MG63 (cell line): ENCODE measurements at regions not wholly inside any gene's neighbourhood (a gene's known extent, or its start where the extent isn't known, plus 50 kb on each side); places are given as distances from the start of the nearest gene placed in this dataset.
"Not testable (repeated sequence)": the region's sequence is repeated elsewhere in the genome, so short reads cannot be mapped to it uniquely, and the experiment has no call there.

Experiments
- DNase-seq: peaks from one replicate; pipeline ENCODE4 v3.0.0-alpha.2; 2020
- H3K27me3 ChIP-seq: fragments of 250-450 bp; sonication (Bioruptor Pico); 2 replicates; pipeline ENCODE4 v1.5.1; 2020; ENCODE audit warnings: mild to moderate bottlenecking, moderate library complexity
- H3K36me3 ChIP-seq: fragments of 250-450 bp; sonication (Bioruptor Pico); 2 replicates; pipeline ENCODE4 v1.5.1; 2020; ENCODE audit warnings: mild to moderate bottlenecking, moderate library complexity
- H3K4me3 ChIP-seq: fragments of 250-450 bp; sonication (Bioruptor Pico); 2 replicates; pipeline ENCODE4 v1.5.1; 2020; ENCODE audit warnings: mild to moderate bottlenecking, moderate library complexity
- H3K9me3 ChIP-seq: fragments of 250-450 bp; sonication (Bioruptor Pico); 2 replicates; pipeline ENCODE4 v1.5.1; 2020; ENCODE audit warnings: mild to moderate bottlenecking, moderate library complexity

DNA sequence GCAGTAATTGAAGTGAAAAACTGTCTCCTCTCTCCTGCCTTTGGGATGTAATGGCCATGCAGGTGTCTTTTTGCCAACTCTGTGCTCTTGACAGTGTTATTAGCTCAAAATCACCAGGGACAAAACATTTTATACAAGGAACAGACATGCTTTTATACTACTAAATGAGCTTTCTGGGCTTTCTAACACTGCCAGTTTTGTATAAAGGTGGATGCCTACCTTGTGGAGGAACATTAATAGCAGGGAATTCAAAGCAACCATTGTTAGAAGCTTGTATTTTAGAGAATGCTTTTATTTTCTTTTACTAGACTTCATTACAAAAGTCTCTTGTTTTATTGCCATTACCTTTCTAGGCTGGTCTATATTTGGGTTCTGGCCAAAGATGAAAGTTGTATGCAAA, 54.7 kb upstream of the ARSJ start:
- Histone ChIP-seq H3K4me3 (no peak overlapping the region), H3K27me3 (no peaks in the 10 kb centered on the region), H3K36me3 (no peaks in the 10 kb centered on the region), H3K9me3 (no peaks in the 10 kb centered on the region)
- DNase-seq = no peak

DNA sequence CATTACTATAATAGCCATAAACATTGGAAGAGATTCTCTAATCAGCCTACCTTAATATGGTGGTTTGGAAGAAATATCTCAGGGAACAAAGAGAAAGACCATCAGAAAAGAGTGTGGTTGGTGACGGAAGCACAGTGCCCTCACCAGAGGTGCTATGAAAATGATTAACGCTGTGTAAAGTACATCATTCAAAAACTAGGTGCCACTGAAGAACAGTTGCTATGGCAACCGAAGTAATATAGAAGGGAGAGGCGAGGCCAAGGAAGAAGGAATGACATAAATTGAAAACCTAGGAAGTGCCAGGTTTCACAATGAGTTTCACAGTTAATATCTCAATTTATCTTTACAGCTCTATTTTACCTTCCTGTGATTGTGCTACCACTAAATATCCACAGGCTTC, 57.0 kb upstream of the ARSJ start:
- Histone ChIP-seq H3K27me3 (no peaks in the 10 kb centered on the region), H3K4me3 (no peak overlapping the region), H3K9me3 (no peaks in the 10 kb centered on the region), H3K36me3 (no peaks in the 10 kb centered on the region)
- DNase-seq = no peak

DNA sequence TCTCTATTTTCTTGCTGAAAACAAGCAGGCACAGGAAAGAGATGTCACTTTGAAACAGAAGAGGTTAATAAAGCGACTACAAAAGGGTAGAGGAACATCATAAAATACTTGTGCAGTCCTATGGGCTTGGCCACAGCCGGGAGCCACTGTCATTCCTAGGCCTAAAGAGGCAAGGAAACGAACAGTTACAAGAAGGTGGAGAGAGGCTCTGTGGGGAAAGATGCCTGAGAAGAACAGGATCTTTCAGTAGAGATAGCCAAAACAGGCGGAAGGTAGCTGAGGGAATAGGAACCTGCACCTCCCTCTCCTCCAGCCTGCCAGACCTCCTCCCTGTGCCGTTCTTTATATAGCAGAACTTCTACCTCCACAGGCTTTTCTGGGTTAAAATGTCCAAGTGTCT, 57.4 kb upstream of the ARSJ start:
- Histone ChIP-seq H3K27me3 (no peaks in the 10 kb centered on the region), H3K4me3 (no peak overlapping the region), H3K9me3 (no peaks in the 10 kb centered on the region), H3K36me3 (no peaks in the 10 kb centered on the region)
- no peak for DNase-seq

DNA sequence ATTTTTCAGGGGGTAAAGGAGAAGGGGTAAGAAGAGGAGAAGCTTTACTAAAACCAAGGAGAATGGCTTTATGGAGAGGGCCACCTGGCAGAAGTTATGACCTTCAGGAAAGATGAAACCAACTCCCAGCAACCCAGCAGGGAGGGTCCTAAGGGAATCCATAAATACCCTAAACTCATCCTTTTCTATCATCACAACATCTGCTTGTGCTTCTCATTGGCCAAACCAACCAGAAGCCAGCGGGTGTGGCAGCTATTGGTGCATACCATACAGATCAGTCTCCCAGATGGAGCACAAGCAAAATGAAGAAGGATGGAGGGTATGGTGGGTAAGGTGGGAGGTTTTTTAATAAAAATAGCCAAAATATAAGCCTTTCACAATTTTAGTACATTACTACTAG, 58.5 kb upstream of the ARSJ start:
- Histone ChIP-seq H3K36me3 (no peaks in the 10 kb centered on the region), H3K4me3 (no peak overlapping the region), H3K9me3 (no peaks in the 10 kb centered on the region), H3K27me3 (no peaks in the 10 kb centered on the region)
- DNase-seq = no peak

DNA sequence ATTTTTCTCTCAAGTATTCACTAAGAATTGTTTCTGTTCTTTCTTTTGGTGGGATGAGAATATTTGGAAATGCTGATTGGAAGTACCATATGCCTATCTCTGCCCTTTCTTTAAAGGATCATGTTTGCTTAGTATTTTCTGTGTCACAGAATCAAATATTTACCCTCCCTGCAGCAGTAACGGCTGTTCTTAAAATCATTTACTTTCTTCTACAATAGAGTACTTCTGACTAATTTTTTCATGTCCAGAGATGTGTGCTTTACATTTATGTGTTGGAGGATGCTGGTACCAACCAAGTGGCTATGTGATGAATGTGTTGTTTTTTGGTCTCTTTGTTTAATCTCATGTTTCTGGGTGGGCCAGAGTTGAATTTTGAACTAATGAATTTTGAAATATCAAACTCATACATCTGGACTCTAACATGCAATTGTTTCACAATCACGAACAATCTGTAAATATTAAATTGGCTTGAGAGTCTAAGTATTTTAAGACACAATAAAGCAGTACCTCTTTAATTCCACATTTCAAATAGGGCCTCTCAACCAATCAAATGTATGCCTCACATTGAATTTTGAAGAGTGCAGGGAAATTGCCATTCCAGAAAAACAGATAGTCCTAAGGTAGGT, 59.4 kb upstream of the ARSJ start:
- H3K27me3 ChIP-seq = no peaks in the 10 kb centered on the region
- DNase-seq = no peak
- no peaks in the 10 kb centered on the region for H3K9me3 ChIP-seq
- no peaks in the 10 kb centered on the region for H3K36me3 ChIP-seq
- no peak overlapping the region for H3K4me3 ChIP-seq

DNA sequence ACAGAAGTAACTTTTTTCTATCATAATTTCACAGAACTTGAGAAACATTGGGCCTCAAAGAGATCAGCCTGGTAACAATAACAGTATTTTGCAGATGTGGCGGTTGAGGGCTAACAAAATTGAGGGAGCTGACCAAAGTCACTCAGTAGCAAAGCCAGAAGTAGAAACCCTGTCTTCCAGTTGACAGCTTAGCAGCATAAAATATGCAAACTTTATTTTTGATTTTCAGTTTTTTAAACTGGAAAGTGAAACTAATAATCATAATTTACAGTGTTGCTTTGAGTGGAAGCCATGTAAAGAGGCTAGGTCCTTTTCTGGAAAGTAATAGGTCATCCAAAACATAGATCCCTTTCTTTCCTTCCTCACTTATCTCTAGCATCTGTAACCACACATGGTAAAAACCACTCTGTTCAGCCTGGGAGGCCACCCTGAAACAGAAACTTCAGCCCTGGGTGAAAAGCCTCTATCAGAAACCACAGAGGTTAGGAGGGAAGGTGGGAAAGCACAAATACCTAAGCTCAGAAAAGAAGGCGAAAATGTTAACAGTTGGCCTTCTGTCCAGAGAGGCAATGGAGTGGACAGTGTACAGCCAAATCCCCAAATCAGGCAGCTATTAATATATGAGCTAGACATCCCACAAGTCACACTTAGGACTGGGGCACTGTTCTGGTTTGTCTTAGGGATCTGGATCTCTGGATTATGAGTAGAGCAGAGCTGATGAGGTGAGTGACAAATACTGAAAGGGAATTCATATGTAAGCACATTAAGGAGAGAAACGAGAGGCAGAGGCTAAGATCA, 61.1 kb upstream of the ARSJ start:
- Histone ChIP-seq H3K4me3 (no peak overlapping the region), H3K27me3 (no peaks in the 10 kb centered on the region), H3K9me3 (no peaks in the 10 kb centered on the region), H3K36me3 (no peaks in the 10 kb centered on the region)
- DNase-seq = no peak

DNA sequence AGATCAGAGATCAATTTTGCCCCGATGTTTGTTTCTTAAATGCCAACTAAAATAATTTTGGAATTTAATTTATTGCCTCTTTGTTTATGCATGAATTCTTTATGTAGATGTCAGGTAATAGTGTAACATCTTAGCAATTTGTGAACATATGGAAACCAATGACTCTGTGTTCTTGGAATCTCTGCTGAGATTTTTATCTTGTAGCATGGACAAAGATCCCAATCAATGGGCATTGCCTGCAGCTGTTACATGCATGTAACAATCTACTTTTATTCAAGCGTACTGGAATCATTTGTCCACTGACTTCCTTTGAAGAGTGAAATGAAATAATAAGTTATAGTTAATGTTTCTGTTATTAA, 61.6 kb upstream of the ARSJ start:
- Histone ChIP-seq H3K4me3 (no peak overlapping the region), H3K9me3 (no peaks in the 10 kb centered on the region), H3K36me3 (no peaks in the 10 kb centered on the region), H3K27me3 (no peaks in the 10 kb centered on the region)
- DNase-seq = no peak

DNA sequence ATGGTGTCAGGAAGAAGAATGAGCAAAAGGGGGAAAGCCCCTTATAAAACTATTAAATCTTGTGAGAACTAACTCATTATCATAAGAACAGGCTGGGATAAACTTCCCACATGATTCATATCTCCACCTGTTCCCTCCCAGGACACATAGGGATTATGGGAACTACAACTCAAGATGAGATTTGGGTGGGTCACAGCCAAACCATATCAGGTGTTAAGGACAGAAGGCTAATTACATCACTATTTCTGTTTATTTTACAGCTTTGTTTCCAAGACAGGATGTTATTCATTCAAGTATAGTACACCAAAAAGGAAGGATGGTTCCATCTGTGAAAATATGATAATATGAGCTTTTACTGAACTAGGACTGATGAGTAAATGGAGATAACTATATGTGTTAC, 63.7 kb upstream of the ARSJ start:
- H3K4me3 ChIP-seq = no peak overlapping the region
- H3K27me3 ChIP-seq = no peaks in the 10 kb centered on the region
- H3K9me3 ChIP-seq = no peaks in the 10 kb centered on the region
- no peaks in the 10 kb centered on the region for H3K36me3 ChIP-seq
- DNase-seq = no peak

DNA sequence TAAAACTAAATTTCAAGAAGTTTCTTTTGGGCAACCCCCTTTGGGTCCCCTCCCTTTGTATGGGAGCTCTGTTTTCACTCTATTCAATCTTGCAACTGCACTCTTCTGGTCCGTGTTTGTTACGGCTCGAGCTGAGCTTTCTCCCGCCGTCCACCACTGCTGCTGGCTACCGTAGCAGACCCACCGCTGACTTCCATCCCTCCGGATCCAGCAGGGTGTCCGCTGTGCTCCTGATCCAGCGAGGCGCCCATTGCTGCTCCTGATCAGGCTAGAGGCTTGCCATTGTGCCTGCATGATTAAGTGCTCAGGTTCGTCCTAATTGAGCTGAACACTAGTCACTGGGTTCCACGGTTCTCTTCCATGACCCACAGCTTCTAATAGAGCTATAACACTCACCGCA, 64.9 kb upstream of the ARSJ start:
- H3K27me3 ChIP-seq, H3K9me3 ChIP-seq, H3K36me3 ChIP-seq, DNase-seq, H3K4me3 ChIP-seq: not testable (repeated sequence)

DNA sequence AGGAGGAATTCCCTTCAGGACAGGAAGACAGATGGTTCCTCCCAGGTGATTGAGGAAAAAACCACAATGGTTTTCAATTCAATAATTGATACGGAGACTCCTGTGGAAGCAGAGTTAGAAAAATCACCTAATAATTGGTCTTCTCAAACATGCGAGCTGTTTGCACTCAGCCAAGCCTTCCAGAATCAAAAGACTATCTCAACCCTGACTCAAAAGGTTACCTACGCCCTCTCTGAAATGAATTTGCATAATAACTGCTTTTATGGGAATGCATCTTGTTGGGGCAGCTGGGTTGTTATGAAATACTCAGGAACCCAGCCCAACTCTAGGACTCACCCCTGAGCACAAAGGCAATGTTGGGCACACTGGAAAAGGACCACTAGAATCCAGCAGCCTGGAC, 66.9 kb upstream of the ARSJ start:
- H3K36me3 ChIP-seq = no peaks in the 10 kb centered on the region
- H3K27me3 ChIP-seq = no peaks in the 10 kb centered on the region
- H3K4me3 ChIP-seq = no peak overlapping the region
- no peaks in the 10 kb centered on the region for H3K9me3 ChIP-seq
- DNase-seq = no peak

DNA sequence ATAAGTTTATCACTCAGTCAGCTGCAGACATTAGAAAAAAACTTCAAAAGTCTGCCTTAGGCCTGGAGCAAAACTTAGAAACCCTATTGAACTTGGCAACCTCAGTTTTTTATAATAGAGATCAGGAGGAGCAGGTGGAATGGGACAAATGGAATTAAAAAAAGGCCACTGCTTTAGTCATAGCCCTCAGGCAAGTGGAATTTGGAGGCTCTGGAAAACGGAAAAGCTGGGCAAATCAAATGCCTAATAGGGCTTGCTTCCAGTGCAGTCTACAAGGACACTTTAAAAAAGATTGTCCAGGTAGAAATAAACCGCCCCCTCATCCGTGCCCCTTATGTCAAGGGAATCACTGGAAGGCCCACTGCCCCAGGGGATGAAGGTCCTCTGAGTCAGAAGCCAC, 68.7 kb upstream of the ARSJ start:
- DNase-seq, H3K27me3 ChIP-seq, H3K36me3 ChIP-seq, H3K4me3 ChIP-seq, H3K9me3 ChIP-seq: not testable (repeated sequence)

DNA sequence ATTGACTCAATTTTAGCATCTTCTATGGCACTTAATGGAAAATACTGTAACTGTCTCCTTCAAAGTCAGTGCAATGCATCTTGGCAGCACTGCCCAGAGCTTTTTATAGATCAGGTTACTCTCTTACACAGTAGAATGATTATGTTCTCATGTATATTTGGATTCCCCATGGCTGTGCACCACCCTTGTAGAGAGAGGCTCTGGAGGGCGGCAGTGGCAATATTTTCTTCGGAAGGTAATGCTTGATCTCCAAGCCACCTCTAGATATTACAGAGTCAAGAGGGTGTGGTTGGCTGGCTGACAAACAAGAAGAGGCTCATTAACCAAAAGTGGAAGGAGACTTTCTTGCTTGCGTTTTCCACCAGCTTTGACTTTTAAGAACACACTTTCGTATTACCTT, 72.8 kb upstream of the ARSJ start:
- Histone ChIP-seq H3K36me3 (no peaks in the 10 kb centered on the region), H3K27me3 (no peaks in the 10 kb centered on the region), H3K4me3 (no peak overlapping the region), H3K9me3 (peaks cover 3% of the 10 kb centered on the region; the same call in 1 of the 2 replicates)
- DNase-seq = no peak

DNA sequence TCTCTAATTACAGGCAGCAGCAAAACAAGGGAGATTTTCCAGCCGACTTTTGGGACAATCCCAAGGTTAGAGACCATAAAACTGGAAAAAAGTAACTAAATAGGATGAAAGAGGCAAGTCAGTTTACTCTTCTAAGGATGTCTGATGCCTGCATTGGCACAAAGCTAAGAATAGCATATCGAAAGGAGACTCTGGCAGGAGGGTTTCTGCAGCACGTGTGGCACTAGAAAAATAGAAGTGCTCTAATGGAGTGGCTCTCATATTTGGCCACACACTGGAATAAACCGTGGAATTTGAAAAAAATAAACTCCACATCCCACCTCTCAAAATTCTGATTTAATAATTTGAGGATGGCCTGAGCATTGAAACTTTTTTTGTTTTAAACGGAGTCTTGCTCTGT, 77.2 kb upstream of the ARSJ start:
- Histone ChIP-seq H3K9me3 (peaks cover 3% of the 10 kb centered on the region; the same call in 1 of the 2 replicates), H3K36me3 (no peaks in the 10 kb centered on the region; the same call in 1 of the 2 replicates), H3K27me3 (no peaks in the 10 kb centered on the region), H3K4me3 (no peak overlapping the region)
- no peak for DNase-seq

DNA sequence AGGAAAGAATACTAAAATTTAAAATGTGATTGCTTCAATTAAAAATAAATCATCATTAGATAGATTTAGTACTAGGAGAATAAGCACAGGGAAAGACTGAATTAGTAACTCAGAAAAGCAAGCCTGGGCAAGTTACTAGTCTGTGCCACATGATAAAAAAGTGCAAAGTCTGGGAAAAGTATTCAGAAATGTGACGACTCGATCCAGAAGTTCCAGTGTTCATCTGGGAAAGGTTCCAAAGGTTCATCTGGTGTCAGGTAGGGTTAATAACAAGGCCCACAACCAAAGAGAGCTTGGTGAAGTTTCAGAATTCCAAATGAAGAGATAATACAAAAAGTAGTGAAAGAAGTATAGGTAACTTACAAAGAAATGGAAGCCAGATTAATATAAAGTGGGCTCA, 78.3 kb upstream of the ARSJ start:
- H3K36me3 ChIP-seq = no peaks in the 10 kb centered on the region; the same call in 1 of the 2 replicates

DNA sequence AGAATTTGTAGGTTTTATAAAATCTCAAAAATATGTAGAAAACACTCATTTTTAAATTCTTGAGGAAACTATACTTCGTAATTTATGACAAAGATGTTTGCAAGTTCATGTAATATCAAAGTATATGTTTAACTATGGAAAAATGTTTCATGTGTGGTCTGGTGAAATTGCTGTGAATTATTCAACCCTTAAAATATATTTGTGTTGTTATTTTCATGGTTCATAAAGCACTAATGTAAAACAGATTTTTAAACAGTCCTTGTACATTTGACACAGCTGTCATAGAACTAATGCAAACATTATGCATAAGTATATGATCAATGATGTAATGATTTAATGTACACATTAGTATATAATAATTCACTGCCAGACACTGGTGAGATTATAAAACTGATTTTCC, 83.1 kb upstream of the ARSJ start:
- DNase-seq = no peak
- no peaks in the 10 kb centered on the region; the same call in 1 of the 2 replicates for H3K36me3 ChIP-seq
- H3K4me3 ChIP-seq = no peak overlapping the region

More for the DNA sequence above, 78.3 kb upstream of the ARSJ start:
- Histone ChIP-seq H3K27me3 (no peaks in the 10 kb centered on the region), H3K9me3 (peaks cover 3% of the 10 kb centered on the region; the same call in 1 of the 2 replicates), H3K4me3 (no peak overlapping the region)
- DNase-seq = no peak

DNA sequence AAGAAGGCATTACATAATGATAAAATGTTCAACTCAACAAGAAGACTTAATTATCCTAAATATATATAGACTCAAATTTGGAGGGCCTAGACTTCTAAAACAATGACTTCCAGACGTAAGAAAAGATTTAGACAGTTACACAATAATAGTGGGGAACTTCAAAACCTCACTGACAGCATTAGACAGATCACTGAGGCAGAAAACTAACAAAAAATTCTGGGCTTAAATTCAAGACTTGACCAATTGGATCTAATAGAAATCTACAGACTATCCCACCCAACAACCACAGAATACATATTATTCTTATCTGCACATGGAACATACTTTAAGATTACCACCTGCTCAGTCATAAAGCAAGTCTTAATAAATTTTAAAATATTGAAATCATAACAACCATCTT, 93.3 kb upstream of the ARSJ start:
- Histone ChIP-seq H3K27me3 (no peaks in the 10 kb centered on the region), H3K36me3 (no peaks in the 10 kb centered on the region), H3K4me3 (no peak overlapping the region), H3K9me3 (peaks cover 4% of the 10 kb centered on the region)
- no peak for DNase-seq

More for the DNA sequence above, 83.1 kb upstream of the ARSJ start:
- H3K9me3 ChIP-seq = no peaks in the 10 kb centered on the region
- H3K27me3 ChIP-seq = no peaks in the 10 kb centered on the region

DNA sequence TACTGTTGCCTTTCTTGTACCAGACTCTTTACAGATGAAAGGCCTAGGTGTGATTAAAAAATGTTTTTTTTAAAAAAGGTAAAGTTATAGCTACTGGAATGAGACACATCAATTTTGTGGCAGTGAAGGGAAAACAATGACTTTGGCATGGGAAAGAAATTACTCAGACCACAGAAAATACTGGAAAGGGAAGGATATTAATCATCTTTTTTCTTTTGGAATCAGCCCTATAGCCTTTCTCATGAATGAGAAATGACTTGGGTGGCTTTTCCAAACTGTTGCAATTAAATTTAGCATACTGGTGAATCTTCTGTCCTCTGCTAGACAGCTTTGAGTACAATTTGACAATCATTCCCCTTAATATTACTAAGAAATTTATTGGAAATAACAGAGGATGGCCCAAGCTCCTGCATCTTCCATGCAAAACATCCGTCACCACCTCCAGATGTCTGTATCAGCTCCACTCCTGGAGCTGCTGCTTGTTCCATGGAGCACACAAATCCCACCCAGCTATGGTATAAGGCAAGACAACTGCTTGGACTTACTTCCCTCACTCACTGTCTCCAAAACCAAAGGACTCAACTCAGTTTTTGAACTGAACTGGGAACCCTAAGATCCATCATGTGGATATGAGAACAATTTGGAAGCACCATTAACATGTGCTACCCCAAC, 97.6 kb upstream of the ARSJ start:
- Histone ChIP-seq H3K27me3 (no peaks in the 10 kb centered on the region), H3K9me3 (peaks cover 6% of the 10 kb centered on the region), H3K36me3 (no peaks in the 10 kb centered on the region), H3K4me3 (no peak overlapping the region)
- no peak for DNase-seq

DNA sequence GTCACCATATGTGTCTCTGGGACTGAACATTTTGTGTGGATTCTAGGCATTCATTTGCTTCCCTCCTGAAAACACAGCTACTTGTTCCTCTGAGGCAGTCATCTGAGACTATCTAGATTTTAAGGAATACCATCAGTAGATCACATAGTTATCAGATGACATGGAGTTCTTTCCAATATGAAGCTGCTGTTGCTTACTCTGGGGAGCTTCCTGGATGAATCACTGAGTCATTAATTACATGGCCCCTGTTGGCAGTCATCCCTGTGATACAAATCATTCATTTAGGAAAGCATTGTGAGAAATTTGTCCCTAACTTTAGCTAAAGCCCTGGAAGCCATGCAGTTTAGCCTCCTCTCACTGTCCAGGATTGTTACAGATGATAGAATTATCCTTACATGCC, 98.2 kb upstream of the ARSJ start:
- H3K4me3 ChIP-seq = no peak overlapping the region
- no peaks in the 10 kb centered on the region for H3K36me3 ChIP-seq
- DNase-seq = peak; percentile 52
- peaks cover 6% of the 10 kb centered on the region for H3K9me3 ChIP-seq
- no peaks in the 10 kb centered on the region for H3K27me3 ChIP-seq
